ENCODE measurements at regions not wholly inside any gene's neighbourhood (a gene's known extent, or its start where the extent isn't known, plus 50 kb on each side); places are given as distances from the start of the nearest gene placed in this dataset.

DNA sequence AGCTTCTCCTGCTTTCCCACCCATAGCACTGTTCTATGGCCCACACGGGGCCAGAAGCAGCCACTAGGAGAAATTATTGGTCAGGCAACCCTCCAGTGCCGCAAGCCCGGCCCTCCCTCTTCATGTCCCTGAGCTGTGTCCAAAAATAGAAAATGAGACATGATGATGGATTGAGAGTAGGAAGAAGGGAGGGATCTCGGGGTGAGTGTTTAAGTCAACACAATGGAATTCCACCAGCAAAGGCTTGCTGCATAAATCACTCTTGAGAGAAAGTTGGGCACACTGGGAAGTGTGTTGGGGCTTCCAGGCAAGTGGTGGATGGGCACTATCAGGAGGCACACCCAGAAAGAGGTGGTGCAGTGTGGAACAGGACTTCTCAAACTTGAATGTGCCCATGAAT lies 94.2 kb downstream of the LLPH start:
- intact Hi-C loops (cut with micrococcal nuclease) (loop anchor here (1.0 to 5.0 kb wide), 6 partner anchors 50 to 433 kb away; no protein-coding TSS in a partner anchor), dilution Hi-C loops (cut with MboI; ENCODE audit: extremely low pct_ligation_motif_present, low sequenced_read_pairs) (no loop called here)
- peak overlapping the region; percentile 44 for H2AFZ ChIP-seq (ENCODE audit: low read depth, low read length)
- H3K27me3 ChIP-seq (ENCODE audit: control insufficient read depth in 2 of 2, insufficient read depth in 2 of 2, low read length in 2 of 2), result peaks cover 2 to 4% of the 10 kb centered on the region in 2 experiments
- TF ChIP-seq JUN (IDR thresholded peaks at IDR 0.05; ENCODE audit: borderline replicate concordance, insufficient read depth, insufficient read length, low read depth), result peak; percentile 74
- no peak for TF ChIP-seq POLR2A (IDR thresholded peaks at IDR 0.05; ENCODE audit: low read depth, low read length)
- TF ChIP-seq GATA2 (IDR thresholded peaks at IDR 0.05; ENCODE audit: insufficient read depth, insufficient read length, low read depth, low read length), result no peak
- TF ChIP-seq CTCF (IDR thresholded peaks at IDR 0.05; ENCODE audit: extremely low read depth in 1 of 2, insufficient read depth in 1 of 2, low read depth in 1 of 2, low read length in 2 of 2), result no peak
- TF ChIP-seq EZH2 (IDR thresholded peaks at IDR 0.05; ENCODE audit: borderline replicate concordance, low read depth, low read length, severe bottlenecking), result no peak
- TF ChIP-seq POLR2AphosphoS5 (IDR thresholded peaks at IDR 0.05; ENCODE audit: insufficient read depth, low read depth, low read length), result peak; percentile 31
- no peak for TF ChIP-seq MAX (IDR thresholded peaks at IDR 0.05; ENCODE audit: insufficient read depth, insufficient read length)
- peak; percentile 40 for TF ChIP-seq FOS (IDR thresholded peaks at IDR 0.05; ENCODE audit: borderline replicate concordance, insufficient read depth, low read length)
- TF ChIP-seq MYC (IDR thresholded peaks at IDR 0.05; ENCODE audit: low read depth, low read length), result no peak
- H3K79me2 ChIP-seq (ENCODE audit: control insufficient read depth, insufficient read depth, low read length), result no peaks in the 10 kb centered on the region
- H3K36me3 ChIP-seq (ENCODE audit: control insufficient read depth in 2 of 2, extremely low read depth in 1 of 2, insufficient read depth in 2 of 2, low read length in 2 of 2), result no peaks in the 10 kb centered on the region
- H3K4me3 ChIP-seq (replicated peaks in 1 of 3; ENCODE audit: insufficient read depth in 1 of 3, low read depth in 1 of 3, low read length in 3 of 3), result no peak overlapping the region
- no TSS peak for BruUV-seq (replicated peaks)
- no peaks in the 10 kb centered on the region for H3K9me1 ChIP-seq (replicated peaks; ENCODE audit: control insufficient read depth, extremely low read depth, insufficient read depth, low read length)
- H3K4me1 ChIP-seq (ENCODE audit: control insufficient read depth, extremely low read depth, insufficient read depth, low read length), result peaks cover 10% of the 10 kb centered on the region
- H3K9ac ChIP-seq (replicated peaks; ENCODE audit: extremely low read depth, insufficient read depth, low read length), result no peak overlapping the region
- DNase-seq (ENCODE audit: low read depth, low spot score) (peak; percentile 74), FAIRE-seq (peak; percentile 77)
- H3K9me3 ChIP-seq (replicated peaks; ENCODE audit: control insufficient read depth, insufficient read depth, low read length), result no peaks in the 10 kb centered on the region
- no peaks in the 10 kb centered on the region for H4K20me1 ChIP-seq (replicated peaks; ENCODE audit: control insufficient read depth, extremely low read depth, insufficient read depth, low read length)
- H3K4me2 ChIP-seq (ENCODE audit: insufficient read depth, low read length), result no peak overlapping the region
- CTCF ChIA-PET, result interaction anchor here (0.7 to 2.2 kb wide), 31 partner anchors 9 to 1235 kb away, joined by 3 to 14 read pairs (median 4); no protein-coding TSS in a partner anchor
- H3K27ac ChIP-seq (ENCODE audit: insufficient read depth, low read depth, low read length), result no peak overlapping the region
- POLR2A ChIA-PET, result no interaction called here
